ENCODE measurements at regions not wholly inside any gene's neighbourhood (a gene's known extent, or its start where the extent isn't known, plus 50 kb on each side); places are given as distances from the start of the nearest gene placed in this dataset.

DNA sequence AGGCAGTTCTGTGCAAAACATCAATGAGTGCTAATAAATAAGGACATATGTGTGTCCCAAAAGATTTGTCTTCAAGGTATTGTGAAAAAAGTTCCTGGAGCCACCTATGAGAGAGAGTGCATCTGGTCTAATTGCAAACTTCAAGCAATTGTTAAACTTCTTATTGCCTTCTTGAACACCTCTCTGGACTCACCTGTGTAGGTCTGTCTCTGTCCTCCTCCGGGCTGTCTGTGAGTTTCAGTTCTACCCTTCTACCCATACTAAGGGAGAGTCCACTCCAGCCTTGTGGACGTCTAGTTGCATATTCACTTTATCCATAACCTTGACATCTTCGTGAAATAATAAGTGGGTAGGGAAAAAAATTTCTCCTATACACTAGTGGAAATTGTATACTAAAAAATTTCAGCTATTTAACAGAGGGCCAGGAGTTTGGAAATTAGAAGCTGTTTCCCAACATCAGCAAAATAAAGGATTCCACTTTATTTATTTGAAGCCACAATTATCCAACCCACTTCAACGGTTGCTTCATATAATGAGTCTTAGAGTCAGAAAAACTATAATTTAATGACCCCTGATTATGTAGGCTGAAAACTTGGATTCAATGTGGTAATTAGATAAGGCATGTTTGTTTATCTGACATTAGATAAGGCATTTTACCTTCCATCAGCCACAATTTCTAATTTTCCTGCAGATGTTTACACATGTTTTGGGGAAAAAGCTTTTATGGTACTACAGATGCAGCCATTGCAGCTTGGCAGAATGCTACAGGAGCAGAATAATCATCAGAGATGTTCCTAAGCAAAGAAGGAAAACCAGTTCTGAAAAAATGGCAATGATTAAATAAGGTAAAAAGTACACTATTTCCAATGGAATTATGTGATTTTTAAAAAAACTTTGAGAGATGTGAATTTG lies 150.8 kb upstream of the FAM3C start:
- H3K4me1 ChIP-seq, result peaks cover 0 to 2% (median 0%) of the 10 kb centered on the region in 4 donors
- H3K27ac ChIP-seq, result no peak overlapping the region
- no peak for DNase-seq
- H3K27me3 ChIP-seq, result no peaks in the 10 kb centered on the region
- H3K36me3 ChIP-seq, result no peaks in the 10 kb centered on the region
- H3K9me3 ChIP-seq, result no peaks in the 10 kb centered on the region
- no peak for TF ChIP-seq CTCF (IDR thresholded peaks at IDR 0.05)
- TF ChIP-seq POLR2A (IDR thresholded peaks at IDR 0.05), result no peak
- no peak overlapping the region for H3K4me3 ChIP-seq

- Histone ChIP-seq H3K9me3 (no peaks in the 10 kb centered on the region), H3K4me1 (peaks cover 0 to 2% (median 0%) of the 10 kb centered on the region in 4 donors), H3K27ac (no peak overlapping the region), H3K4me3 (no peak overlapping the region), H3K36me3 (no peaks in the 10 kb centered on the region), H3K27me3 (no peaks in the 10 kb centered on the region)
- TF ChIP-seq CTCF (IDR thresholded peaks at IDR 0.05) (no peak), POLR2A (IDR thresholded peaks at IDR 0.05) (no peak)
- DNase-seq, result no peak
Measured at GRCh38 chr7:121545418-121545817, 149.3 kb upstream of the FAM3C start.

- H3K27ac ChIP-seq, result no peak overlapping the region
- TF ChIP-seq POLR2A (IDR thresholded peaks at IDR 0.05) (no peak), CTCF (IDR thresholded peaks at IDR 0.05) (no peak)
- no peak for DNase-seq
- peaks cover 0 to 2% (median 0%) of the 10 kb centered on the region in 4 donors for H3K4me1 ChIP-seq
- H3K36me3 ChIP-seq, result no peaks in the 10 kb centered on the region
- no peaks in the 10 kb centered on the region for H3K27me3 ChIP-seq
- H3K4me3 ChIP-seq, result no peak overlapping the region
- no peaks in the 10 kb centered on the region for H3K9me3 ChIP-seq
Measured at GRCh38 chr7:121544726-121545125, 148.6 kb upstream of the FAM3C start.

GRCh38 chr7:121544238-121544637 lies 148.1 kb upstream of the FAM3C start:
- TF ChIP-seq POLR2A (IDR thresholded peaks at IDR 0.05), result no peak
- no peak for TF ChIP-seq CTCF (IDR thresholded peaks at IDR 0.05)
- no peaks in the 10 kb centered on the region for H3K27me3 ChIP-seq
- no peaks in the 10 kb centered on the region for H3K36me3 ChIP-seq
- H3K9me3 ChIP-seq, result no peaks in the 10 kb centered on the region
- H3K4me3 ChIP-seq, result no peak overlapping the region
- no peak overlapping the region for H3K27ac ChIP-seq
- H3K4me1 ChIP-seq, result peaks cover 0 to 2% (median 0%) of the 10 kb centered on the region in 4 donors
- no peak for DNase-seq

- no peak for TF ChIP-seq CTCF (IDR thresholded peaks at IDR 0.05)
- no peak for TF ChIP-seq POLR2A (IDR thresholded peaks at IDR 0.05)
- no peak for DNase-seq
- H3K27ac ChIP-seq, result no peak overlapping the region
Measured at GRCh38 chr7:121541457-121541856, 145.3 kb upstream of the FAM3C start.

More at GRCh38 chr7:121541457-121541856, 145.3 kb upstream of the FAM3C start:
- no peaks in the 10 kb centered on the region for H3K9me3 ChIP-seq
- H3K4me3 ChIP-seq, result no peak overlapping the region
- H3K27me3 ChIP-seq, result no peaks in the 10 kb centered on the region
- H3K4me1 ChIP-seq, result no peaks in the 10 kb centered on the region
- no peaks in the 10 kb centered on the region for H3K36me3 ChIP-seq

All from Peyer's patch (tissue), 4 donors.